Hepatic stellate cell (primary cell): ENCODE measurements at regions not wholly inside any gene's neighbourhood (a gene's known extent, or its start where the extent isn't known, plus 50 kb on each side); places are given as distances from the start of the nearest gene placed in this dataset.
"Not testable (repeated sequence)": the region's sequence is repeated elsewhere in the genome, so short reads cannot be mapped to it uniquely, and the experiment has no call there.

Experiments
- DNase-seq: peaks from one replicate; pipeline ENCODE4 v3.0.0; 2011; ENCODE audit warnings: low spot score

DNA sequence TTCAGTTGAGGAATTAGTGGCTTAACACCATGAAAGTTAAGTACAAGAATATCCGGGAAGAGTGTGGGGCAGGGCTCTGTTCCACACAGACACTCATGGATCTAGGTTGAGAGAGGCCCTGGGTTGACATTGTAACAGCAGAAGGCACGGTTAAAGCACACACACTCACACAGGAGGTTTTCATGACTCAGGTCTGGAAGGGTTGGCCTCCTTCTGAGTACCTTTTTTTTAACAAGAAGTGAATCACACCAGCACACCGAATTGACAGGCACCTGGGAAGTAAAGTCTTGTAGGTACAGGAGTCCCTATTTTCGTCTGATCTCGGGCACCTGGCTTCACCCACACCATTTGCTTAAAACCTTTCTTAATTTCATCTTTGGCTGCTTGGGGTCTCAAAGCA is 509.4 kb upstream of the ADARB2 start:
- no peak for DNase-seq

DNA sequence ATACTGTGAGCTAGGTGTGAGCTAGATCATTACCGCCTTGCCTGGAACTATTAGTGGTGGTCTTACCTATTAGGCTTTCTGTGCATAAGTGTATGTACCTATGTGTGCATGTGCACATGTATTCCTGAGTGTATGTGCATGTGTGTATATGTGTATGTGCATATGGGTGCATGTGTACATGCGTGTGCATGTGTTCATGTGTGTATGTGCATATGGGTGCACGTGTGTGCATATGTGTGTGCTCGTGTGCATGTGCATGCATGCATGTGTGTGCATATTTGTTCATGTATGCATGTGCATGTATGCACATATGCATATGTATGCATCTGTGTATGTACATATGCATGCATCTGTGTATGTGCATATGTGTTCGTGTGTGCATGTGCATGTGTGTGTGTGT is 508.3 kb upstream of the ADARB2 start:
- DNase-seq: no peak

DNA sequence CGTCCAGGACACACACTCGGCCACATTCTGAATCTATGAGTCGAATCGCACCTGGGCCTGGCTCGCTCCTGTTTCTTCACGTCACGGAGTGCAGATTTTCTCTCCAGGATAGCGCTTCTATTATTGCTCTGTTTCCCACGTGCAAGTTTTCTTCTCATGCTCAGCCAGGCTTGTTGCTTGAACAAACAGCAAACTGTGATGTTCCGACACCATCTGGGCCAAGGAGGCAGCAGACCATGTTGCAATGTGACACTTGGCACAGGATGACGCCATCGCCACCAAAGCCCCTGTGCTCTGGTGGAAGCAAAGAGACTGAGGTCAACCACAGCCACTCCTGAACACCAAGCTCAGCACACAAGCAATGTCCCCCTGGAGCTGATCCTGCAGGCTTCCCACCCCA is 507.1 kb upstream of the ADARB2 start:
- no peak for DNase-seq

DNA sequence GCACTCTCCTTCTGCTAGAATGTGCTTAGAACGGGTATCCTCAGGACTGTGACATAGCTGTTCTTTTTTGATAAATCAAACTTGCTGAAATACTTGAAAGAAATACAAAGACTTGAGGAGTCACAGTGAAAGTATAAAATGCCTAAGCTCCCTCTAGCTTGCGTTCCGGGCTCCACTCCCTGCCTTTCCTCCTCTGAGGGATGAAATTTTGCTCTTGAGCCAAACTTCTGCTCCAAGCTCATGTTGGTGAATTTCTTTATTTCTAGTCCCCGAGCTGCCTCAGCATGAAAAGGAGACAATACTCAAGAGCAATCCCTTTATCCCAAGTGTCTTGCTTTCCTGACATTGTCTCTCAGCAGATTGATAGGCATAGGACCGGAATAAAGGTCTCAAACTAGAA is 499.6 kb upstream of the ADARB2 start:
- DNase-seq: no peak

DNA sequence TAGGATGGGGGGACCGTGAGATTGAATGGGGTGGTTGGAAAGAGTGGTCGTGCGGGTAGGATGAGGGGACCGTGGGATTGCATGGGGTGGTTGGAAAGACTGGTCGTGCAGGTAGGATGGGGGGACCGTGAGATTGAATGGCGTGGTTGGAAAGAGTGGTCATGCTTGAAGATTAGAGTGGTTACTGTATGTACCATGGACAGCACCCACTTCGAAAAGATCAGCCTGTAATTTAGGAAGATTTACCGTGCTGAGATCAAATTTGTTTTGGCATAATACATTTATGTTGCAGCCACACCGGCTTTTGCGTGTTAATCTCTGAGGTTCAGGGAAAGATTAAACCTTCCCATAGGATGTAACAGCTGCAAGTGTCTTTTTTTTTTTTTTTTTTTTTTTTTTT is 495.2 kb upstream of the ADARB2 start:
- no peak for DNase-seq

DNA sequence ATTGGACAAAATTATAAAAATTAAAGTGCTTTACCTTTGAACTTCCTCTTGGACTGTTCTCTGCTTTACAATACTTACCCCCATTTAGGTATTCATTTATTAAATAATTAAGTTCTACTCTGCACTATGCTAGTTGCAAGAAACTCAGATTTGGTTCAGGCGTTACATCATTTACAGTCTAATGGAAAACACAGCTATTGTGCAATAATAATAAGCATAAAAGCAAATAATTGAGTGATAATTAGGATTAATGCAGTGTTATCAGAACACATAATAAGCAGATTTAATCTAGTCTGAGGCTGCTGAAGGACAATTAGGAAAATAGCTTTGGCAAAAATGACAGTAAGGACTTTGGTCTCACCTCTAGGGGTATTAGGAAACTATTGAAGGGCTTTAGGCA is 493.2 kb upstream of the ADARB2 start:
- DNase-seq: no peak

DNA sequence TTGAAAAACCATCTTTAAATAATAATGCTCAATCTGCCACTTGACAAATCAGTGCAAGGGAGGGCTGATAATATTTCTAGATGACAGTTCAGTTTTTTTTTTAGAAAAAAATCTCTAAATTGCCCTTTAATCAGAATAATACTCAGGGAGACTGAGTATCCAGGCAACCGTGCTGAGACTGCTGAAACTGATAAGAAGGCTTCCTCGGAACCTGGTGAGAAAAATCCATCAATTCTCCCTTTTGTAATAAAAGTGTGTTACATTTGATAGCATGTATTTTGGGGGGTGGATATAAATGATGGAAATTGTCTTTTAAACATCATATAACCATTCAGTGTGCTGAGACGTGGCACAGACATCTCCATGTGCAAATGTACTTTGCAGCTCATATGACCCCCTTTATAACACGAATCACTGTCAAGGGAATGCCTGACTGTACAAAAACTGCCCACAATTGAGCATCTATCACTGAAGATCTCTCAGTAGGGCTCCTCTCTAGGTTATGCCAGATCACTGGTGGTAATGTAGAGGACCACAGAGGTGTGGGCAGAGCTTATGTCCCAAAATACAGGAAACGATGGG is 491.1 kb upstream of the ADARB2 start:
- DNase-seq: no peak

DNA sequence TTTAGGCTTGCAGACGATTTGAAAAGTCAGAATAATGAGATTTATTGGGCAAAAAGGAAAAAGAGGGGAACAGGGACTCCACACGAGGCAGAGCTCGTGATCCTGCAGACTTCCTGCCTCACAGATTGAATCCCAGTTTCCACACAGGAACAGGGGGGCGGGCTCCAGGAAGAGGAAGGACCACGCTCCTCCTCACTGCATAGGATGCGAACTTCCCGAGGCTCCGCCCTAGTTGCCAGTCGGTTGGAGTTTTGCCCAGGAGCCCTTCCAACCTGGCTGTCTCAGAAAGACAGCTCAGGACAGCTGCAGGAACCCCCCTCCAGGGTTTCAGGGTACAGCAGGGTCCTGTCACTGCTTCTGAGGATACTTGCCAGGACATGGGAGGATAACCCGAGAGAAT is 488.3 kb upstream of the ADARB2 start:
- no peak for DNase-seq

DNA sequence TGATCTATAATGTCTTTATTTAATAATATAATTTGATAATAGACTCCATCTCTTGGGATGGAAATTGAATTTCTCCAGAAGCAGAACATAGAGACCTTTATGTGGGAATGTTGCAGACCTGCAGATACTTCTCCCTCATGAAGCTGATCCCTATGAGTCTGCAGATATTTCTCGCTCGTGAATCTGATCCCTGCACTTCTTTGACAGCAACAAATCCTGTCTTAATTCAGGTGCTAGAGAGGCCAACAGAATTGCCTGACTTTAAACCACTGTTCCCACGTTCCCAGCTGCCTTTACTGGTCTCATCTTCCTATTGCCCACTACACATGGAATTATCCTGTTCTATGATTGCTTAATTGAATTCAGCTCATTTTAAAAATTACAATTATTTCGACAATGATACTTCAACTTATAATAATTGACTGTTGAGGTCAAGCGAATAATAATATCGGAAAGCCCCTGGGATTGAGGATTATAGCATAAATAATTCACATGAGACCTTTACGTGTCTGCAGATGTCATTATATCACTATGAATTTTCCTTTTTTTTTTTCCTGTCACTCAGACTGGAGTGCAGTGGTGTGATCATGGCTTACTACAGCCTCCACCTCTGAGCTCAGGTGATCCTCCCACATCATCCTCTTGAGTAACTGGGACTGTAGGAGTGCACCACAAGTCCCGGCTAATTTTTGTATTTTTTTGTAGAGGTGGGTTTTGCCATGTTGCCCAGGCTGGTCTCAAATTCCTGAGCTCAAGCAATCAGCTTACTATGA is 486.4 kb upstream of the ADARB2 start:
- DNase-seq: no peak

DNA sequence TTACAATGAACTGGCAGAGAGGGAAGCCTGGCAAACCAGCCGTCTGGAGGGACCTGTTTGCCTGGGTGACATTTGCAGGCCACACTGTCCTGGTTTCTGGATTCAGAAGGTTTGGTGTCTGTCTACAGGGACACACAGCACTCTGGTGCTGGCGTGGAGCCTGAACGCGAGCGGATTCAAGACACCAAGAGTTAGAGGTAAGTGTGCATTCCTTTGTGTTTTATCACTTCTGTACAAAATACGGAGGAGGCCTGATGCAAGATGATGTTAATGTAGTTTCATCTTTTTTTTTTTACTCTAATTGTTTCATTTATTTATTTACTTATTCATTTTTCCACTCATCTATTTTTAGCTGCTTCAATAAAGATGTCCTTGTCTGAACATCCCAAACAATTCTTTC is 485.3 kb upstream of the ADARB2 start:
- no peak for DNase-seq

DNA sequence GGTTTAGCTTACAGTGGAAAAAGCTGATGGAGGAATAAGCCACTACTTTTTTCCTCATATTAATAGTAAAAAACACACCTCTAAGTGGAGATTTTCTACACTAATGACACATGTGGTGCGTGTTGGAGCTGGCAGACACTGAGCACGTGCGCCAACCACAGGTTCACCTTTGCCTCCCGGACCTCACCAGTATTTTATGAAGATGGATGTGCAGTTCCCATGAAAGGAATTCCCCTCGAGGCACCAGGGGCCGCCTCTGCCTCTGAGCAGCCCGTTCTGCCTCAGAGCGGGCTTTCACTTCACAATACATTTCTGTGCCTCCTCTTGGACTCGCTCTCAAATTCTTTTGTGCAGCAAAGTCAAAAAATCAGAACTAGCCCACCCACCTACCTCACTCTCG is 477.5 kb upstream of the ADARB2 start:
- DNase-seq: no peak

DNA sequence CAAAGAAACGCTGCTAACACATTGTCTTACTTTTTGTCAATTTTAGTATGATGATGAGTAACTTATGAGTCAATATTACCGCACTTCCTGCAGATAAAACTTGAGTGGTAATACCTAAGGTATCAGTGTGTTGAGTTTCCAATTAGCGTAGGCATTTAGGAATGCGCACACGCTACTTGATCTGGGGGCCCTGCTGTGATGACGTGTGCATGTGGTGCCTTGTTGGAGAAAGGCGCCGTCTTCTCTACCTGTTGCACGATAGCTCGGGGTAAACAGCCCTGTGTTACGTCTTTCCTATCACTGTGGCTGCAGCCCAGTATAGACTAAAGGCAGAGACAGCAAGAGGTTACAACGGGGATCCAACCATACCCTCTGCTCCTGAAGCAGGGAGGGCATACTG is 476.8 kb upstream of the ADARB2 start:
- DNase-seq: no peak

DNA sequence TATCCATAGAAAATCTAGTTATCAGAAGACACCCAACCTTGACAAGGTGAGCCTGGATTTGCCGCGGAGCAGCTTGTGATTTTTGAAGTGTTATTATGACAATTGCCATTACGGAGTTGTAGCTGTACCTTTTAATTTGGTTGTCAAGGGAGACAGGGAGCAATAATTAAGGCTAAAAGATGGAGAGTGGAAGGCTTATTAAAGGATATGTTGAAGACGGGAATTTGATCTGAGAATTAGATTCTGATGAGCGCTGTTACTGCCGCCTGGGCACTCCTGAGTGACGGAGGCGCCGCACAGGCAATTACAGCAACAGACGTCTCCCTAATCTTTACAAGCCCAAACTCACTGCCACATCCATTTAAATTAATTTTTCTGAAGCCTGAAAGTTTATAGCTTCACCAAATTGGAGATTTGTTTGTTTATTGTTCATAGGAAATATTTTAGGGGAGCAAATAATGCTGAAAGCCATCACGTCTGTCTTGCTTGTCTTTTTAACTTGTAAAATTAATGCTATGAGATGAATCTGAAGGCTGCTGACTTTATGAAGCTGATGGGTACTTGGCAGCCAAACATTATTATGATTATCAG is 475.0 kb upstream of the ADARB2 start:
- no peak for DNase-seq

DNA sequence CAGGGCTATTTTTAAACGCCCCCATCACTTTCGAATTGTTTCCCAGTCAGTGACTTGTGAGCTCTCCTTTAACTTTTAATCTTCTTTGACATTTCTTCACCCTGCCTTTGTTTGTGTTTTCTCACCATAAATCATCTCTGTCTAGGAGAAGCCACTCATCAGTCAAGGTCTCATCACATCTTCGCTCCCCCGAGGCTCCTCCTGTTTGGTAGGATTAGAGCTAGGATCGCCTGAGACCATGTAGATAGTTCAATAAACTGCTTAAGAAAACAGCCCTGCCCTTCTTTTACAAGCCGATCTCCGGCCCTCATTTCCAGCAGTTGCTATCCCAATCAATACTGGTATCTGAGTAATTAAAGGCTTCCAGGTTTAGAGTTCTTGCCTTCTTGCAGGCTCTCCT is 472.8 kb upstream of the ADARB2 start:
- DNase-seq: no peak

DNA sequence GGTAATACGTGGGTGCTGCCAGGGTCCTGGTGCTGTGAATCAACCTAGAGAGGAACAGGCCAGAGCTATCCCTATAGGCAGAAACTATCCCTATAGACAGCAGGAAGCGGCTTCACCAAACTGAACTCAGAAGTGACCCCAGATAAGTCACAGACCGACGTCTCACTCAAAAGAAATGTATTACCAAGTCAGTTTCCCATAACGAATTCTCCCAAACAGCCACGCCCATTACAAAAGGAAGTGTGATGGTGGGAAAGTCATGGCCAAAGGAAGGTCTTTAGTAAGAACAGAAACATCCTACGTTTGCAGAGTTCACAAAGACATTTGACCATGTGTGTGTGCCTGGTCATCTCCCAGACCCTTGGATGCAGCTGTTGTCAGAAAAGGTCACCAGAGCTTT is 470.8 kb upstream of the ADARB2 start:
- no peak for DNase-seq

DNA sequence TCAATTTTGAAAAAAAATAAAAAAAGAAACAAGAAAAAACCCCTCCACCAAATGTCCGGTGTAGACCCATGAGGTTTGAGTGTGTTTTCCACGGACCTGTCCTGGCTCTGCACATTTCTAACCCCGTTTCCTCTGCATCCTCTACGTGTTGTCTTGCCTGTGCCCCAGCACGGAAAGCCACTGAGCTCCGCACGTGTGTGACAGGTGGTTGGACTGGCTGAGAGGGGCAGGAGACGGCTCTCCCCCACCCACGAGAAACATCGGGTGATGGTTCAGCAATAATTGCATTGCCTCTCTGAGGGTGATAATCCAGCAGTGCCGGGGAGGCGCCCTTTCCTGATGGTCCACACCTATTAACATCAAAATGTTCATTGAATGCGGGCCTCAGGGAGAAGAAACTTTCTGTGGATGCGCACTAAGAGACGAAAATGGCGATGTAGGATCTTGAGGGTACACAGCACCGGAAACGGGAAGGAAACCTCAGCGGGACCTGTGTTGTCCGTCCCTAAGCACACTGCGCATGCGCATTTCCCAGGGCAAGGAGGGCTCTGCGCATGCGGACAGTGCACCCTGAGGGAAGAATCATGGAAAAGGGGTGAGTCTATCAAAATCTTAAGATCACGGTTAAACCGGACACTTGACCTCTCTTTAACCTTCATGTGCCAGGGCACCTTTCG is 470.1 kb upstream of the ADARB2 start:
- DNase-seq: no peak

DNA sequence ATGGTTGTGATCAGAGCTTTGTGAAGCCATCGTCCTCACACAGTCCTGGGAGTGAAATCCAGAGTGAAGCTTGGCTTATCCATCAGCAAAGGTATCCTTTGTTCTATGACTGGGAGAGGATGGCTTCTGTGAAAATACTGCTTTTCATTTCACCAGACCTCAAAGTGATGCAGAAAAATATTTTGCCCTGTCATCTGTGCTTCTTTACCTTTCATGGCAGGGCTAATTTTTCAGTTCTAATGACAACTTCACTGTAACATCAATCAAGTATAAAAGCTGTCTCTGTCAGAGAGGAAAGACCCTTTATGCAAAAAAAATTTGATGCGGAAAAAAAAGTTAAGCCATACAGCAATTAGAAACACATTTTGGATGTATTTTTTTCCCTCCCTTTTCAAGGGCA is 468.1 kb upstream of the ADARB2 start:
- no peak for DNase-seq

DNA sequence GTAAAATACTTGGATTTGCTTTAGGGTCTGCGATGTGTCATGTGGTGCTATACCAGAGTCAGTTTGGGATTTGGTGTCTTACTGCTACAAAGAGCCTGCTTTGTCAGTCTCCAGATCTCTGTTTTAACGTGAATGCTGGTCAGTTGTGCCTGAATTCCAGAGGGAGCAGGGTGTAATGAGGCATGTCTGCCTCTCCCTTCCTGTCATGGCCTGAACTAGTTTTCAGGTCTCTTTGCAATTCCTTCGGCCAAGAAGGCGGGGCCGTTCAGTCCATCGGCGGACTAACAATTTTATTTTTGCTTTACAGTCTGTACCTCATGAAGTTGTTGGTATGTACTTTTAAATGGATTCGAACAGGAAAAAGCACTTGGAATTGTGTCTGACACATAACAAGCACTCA is 465.1 kb upstream of the ADARB2 start:
- DNase-seq: no peak

DNA sequence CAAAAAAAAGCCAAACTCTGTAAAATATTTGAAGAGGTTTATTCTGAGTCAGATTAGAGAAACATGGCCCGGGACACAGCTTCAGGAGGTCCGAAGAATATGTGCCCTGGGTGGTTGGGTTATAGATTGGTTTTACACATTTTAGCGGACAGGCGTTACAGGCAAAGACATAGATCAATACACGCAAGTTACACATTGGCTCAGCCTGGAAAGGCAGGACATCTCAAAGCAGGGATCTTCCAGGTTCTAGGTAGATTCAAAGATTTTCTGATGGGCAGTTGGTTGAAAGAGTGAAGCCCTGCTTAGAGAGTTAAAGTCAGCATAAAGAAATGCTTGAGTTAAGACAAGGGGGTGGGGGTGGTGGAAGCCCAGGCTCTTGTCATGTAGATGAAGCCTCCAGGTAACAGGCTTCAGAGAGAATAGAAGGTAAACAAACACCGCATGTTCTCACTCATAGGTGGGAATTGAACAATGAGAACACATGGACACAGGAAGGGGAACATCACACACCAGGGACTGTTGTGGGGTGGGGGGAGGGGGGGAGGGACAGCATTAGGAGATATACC is 464.3 kb upstream of the ADARB2 start:
- DNase-seq: no peak

DNA sequence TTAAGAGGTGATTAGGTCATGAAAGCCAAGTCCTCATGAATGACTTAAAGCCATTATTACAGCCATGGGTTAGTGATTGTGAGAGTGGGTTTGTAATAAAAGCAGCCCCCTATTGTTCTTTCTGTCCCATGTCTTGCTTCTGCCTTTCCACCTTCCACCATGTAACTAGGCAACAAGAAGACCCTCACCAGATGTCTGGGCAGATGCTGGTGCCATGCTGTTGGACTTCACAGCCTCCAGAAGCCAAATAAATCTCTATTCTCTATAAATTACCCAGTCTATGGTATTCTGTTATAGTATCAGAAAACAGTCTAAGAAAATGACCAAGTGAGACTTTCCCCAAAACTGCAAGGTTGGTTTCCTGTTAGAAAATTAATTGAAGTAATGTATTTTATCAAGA is 460.3 kb upstream of the ADARB2 start:
- no peak for DNase-seq

DNA sequence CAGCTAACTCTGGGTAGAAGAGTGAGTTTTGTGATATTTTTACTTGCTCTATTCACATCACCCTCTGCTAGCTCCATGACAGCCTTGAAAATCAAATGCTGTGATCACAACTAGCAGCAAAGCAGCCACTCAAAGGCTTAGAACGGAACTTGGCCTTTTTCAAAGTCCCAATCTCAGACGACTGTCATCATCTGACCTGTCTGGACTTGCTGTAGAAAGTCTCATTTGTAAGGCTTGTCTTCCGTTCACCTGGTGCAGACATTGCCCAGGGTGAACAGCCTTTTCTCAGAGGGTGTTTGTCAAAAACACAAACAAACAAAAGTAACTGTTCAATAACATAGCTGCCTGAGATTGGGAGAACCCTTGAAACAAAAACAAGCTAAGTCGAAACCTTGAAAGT is 458.9 kb upstream of the ADARB2 start:
- DNase-seq: no peak

DNA sequence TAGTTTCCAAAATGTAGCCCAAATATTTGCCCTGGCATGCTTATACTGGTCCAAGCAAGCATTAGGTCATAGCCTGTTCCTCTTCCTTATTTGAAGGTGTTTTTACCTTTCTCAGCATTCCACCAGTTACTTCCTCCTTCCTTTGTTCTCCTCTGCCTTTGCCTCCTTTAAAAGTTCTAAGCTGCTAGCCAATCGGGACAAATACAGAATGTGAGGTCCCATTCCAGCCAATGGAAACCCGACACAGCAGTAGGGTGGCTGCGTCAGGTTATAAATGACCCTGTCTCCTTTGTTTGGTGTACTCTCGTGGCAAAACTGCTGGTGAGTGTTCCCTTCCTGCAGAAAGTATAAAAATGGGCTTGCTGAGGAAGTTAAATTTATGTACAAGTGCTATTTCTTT is 452.0 kb upstream of the ADARB2 start:
- not testable (repeated sequence) for DNase-seq

DNA sequence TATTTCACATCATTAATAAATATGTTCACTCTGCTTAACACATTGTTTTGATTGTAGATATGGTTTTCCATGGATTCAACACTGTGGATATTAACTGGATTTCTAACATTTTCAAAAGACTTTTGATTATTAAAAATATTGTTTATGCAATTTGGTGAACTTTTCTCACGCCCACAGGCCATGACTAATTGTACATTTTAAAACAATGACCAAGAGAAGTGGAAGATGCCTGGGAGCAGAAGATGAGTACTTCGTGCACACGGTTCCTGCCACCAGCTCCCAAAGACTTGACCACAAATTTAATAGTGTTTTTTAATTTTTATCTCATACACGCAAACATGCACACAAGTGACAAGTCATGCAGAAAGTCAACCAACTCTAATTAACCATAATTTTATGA is 451.0 kb upstream of the ADARB2 start:
- no peak for DNase-seq
